ENCODE measurements at regions not wholly inside any gene's neighbourhood (a gene's known extent, or its start where the extent isn't known, plus 50 kb on each side); places are given as distances from the start of the nearest gene placed in this dataset.

DNA sequence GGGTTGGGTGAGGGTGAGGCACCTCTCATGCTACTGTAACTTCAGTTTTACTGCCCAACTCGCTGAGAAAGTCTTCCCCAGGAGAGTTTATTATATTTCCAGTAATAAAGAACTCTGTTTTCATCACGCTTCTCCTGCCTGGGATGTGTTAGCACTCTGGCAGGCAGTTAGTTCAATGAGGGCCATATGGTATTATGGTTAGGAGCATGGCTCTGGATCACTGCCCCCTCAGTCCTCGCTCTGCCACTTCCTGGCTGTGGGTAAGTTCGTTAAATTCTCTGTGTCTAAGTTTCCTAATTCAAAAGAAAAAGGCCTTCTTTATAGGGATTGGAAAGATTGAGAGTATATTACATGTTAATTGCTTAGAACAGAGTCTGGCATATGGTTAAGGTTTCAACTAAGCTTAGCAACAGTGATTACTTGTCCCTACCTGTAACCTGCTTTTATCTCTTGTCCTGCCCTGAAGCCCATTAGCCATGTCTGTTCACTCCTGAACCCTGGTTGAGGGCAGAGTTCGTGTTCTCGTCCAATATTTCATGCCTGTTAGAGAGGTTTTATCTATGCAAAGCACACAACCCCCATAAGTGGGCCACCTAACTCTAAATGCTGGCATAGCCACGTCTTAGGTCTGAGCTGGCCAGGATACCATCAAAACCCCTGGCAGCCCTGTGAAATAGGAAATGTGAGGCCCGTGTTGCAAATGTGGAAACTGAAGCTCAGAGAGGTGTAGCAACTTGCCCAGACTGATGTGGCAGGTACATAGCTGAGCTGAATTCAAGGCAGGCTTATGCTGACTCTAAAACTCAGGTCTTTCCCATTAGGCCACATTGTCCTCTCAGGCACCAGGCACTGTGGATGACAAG lies 342.5 kb upstream of the JARID2 start:
- Histone ChIP-seq H2BK120ac (ENCODE audit: low read depth, low read length, poor library complexity, severe bottlenecking) (no peak overlapping the region), H4K5ac (ENCODE audit: insufficient read length, low read depth, low read length) (no peak overlapping the region), H3T11ph (ENCODE audit: low read length) (no peak overlapping the region), H2AFZ (ENCODE audit: low read length) (no peak overlapping the region), H3K27ac (ENCODE audit: insufficient read length, low read depth, low read length) (no peak overlapping the region), H2AK5ac (ENCODE audit: insufficient read length, low read length) (no peak overlapping the region), H4K20me1 (ENCODE audit: control insufficient read depth, insufficient read depth, insufficient read length) (no peaks in the 10 kb centered on the region), H3K14ac (ENCODE audit: insufficient read depth, low read length) (no peak overlapping the region), H3K23ac (ENCODE audit: insufficient read length, low read depth, low read length) (no peak overlapping the region), H4K8ac (replicated peaks; ENCODE audit: insufficient read length, low read depth, low read length) (no peak overlapping the region), H2BK20ac (ENCODE audit: low read depth, low read length, poor library complexity, severe bottlenecking) (no peak overlapping the region), H3K4me1 (ENCODE audit: insufficient read depth, low read length) (no peaks in the 10 kb centered on the region), H3K4ac (ENCODE audit: low read depth, low read length) (no peak overlapping the region), H3K79me2 (ENCODE audit: insufficient read depth, low read length) (no peaks in the 10 kb centered on the region), H2BK5ac (ENCODE audit: insufficient read length, low read length) (peak overlapping the region; percentile 20), H2BK12ac (ENCODE audit: insufficient read length, low read depth, low read length) (no peak overlapping the region), H2BK15ac (ENCODE audit: low read depth, low read length) (no peak overlapping the region), H4K91ac (ENCODE audit: insufficient read length, low read depth, low read length) (no peak overlapping the region), H3K79me1 (ENCODE audit: insufficient read depth, low read depth, low read length, poor library complexity, severe bottlenecking) (peaks cover 2% of the 10 kb centered on the region), H3K4me2 (ENCODE audit: insufficient read depth, insufficient read length, low read length) (no peak overlapping the region), H3K56ac (ENCODE audit: insufficient read length, low read depth, low read length) (no peak overlapping the region), H3K23me2 (ENCODE audit: insufficient read length, low read depth, low read length, poor library complexity, severe bottlenecking) (no peaks in the 10 kb centered on the region), H3K9ac (ENCODE audit: extremely low read depth, insufficient read length, low read length) (no peak overlapping the region), H3K27me3 (ENCODE audit: insufficient read depth, low read length) (no peaks in the 10 kb centered on the region), H3K9me3 (ENCODE audit: control insufficient read depth, low read depth, low read length) (no peaks in the 10 kb centered on the region), H3K18ac (ENCODE audit: insufficient read length, low read depth, low read length) (no peak overlapping the region)
- no CpG with 5 or more reads among the region's 8 CpGs for WGBS (ENCODE audit: extremely low coverage, insufficient read length, low lambda C conversion rate)
- Mint-ChIP-seq H3K4me3 (no peak overlapping the region), H3K27ac (peak overlapping the region in 1 of 3 experiments; percentile 30; a peak in 1 of 7 replicates), H3K27me3 (ENCODE audit: low read depth) (no peaks in the 10 kb centered on the region), H3K4me1 (no peaks in the 10 kb centered on the region), H3K36me3 (ENCODE audit: insufficient read depth in 1 of 3, low read depth in 3 of 3) (peaks cover 4 to 25% (median 7%) of the 10 kb centered on the region in 3 experiments; a peak in 5 of 7 replicates), H3K9me3 (peaks cover 13 to 17% of the 10 kb centered on the region in 2 experiments; a peak in 4 of 5 replicates)
- no peak for DNase-seq
- TF ChIP-seq, protein P1, sequence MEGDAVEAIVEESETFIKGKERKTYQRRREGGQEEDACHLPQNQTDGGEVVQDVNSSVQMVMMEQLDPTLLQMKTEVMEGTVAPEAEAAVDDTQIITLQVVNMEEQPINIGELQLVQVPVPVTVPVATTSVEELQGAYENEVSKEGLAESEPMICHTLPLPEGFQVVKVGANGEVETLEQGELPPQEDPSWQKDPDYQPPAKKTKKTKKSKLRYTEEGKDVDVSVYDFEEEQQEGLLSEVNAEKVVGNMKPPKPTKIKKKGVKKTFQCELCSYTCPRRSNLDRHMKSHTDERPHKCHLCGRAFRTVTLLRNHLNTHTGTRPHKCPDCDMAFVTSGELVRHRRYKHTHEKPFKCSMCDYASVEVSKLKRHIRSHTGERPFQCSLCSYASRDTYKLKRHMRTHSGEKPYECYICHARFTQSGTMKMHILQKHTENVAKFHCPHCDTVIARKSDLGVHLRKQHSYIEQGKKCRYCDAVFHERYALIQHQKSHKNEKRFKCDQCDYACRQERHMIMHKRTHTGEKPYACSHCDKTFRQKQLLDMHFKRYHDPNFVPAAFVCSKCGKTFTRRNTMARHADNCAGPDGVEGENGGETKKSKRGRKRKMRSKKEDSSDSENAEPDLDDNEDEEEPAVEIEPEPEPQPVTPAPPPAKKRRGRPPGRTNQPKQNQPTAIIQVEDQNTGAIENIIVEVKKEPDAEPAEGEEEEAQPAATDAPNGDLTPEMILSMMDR (conservative IDR thresholded peaks at IDR 0.05) = no peak
